ENCODE measurements at regions not wholly inside any gene's neighbourhood (a gene's known extent, or its start where the extent isn't known, plus 50 kb on each side); places are given as distances from the start of the nearest gene placed in this dataset.

GRCh38 chr5:174817610-174818009 is 93.2 kb downstream of the MSX2 start:
- no peak for TF ChIP-seq CTCF (IDR thresholded peaks at IDR 0.05)
- no peak for TF ChIP-seq POLR2A (IDR thresholded peaks at IDR 0.05)

All from right lobe of liver (tissue), 4 donors.